GM20000 (cell line): ENCODE measurements at regions not wholly inside any gene's neighbourhood (a gene's known extent, or its start where the extent isn't known, plus 50 kb on each side); places are given as distances from the start of the nearest gene placed in this dataset.

Experiments used
- DNase-seq: peaks from one replicate; pipeline ENCODE4 v3.0.0; 2012; ENCODE audit warnings: low spot score
- TF ChIP-seq, protein P1 (sequence below): IDR thresholded peaks from 2 replicates; pipeline ENCODE4 v1.5.1; 2012; ENCODE audit warnings: mild to moderate bottlenecking, control low read depth; ENCODE audit errors: extremely low read depth, missing control alignments

DNA sequence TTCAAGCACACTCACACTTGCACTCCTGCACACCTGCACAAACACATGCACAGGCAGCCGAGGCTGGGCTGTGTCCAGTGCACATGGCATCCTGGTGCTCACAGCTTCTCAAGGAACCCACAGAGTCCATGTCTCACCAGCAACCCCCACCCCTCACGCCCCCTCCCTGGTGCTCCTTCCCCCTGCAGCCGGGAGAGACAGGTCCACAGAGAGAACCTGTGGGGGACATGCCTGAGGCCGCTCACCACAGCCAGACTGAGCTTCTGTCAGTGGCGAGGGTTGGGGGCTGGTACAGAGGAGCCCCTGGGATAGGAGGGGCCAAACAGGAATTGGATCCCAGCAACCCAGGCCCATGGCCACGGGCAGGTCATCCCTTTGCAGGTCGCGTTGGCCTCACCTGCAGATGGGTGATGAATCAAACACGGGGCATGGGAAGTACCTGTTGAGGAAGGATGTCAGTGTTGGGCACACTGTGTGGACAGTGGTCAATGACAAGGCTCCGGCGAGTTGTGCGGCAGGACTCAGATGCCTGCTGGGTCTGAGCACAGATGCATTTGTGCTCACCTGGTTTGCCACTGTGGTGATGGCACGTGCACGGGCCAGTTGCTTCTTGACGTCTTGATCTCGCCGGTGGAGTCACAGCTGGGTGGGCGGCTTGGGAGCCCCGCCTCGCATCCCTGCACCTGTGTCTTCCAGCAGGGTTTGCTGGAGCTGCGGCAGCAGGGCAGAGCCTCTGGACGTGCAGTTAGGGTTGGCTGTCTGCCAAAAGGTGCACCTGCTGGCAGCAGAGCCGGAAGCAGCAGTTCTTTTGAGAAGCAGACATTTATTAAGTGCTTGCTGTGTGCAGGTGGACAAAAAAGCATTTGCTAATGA lies 113.0 kb downstream of the ERMARD start:
- DNase-seq: no peak
- TF ChIP-seq, protein P1, sequence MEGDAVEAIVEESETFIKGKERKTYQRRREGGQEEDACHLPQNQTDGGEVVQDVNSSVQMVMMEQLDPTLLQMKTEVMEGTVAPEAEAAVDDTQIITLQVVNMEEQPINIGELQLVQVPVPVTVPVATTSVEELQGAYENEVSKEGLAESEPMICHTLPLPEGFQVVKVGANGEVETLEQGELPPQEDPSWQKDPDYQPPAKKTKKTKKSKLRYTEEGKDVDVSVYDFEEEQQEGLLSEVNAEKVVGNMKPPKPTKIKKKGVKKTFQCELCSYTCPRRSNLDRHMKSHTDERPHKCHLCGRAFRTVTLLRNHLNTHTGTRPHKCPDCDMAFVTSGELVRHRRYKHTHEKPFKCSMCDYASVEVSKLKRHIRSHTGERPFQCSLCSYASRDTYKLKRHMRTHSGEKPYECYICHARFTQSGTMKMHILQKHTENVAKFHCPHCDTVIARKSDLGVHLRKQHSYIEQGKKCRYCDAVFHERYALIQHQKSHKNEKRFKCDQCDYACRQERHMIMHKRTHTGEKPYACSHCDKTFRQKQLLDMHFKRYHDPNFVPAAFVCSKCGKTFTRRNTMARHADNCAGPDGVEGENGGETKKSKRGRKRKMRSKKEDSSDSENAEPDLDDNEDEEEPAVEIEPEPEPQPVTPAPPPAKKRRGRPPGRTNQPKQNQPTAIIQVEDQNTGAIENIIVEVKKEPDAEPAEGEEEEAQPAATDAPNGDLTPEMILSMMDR: no peak

DNA sequence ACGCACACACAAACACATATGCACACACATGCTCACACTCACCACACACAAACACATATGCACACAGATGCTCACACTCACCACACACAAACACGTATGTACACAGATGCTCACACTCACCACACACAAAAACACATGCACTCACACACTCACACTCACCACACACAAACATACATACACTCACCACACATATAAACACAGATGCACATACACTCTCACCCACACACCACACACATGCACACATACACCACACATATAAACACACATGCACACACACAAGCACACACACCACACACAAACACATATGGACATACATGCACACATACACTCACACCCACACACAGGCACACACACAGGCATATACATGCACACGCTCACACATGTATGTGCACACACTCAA lies 112.3 kb downstream of the ERMARD start:
- TF ChIP-seq, protein P1: no peak
- no peak for DNase-seq

DNA sequence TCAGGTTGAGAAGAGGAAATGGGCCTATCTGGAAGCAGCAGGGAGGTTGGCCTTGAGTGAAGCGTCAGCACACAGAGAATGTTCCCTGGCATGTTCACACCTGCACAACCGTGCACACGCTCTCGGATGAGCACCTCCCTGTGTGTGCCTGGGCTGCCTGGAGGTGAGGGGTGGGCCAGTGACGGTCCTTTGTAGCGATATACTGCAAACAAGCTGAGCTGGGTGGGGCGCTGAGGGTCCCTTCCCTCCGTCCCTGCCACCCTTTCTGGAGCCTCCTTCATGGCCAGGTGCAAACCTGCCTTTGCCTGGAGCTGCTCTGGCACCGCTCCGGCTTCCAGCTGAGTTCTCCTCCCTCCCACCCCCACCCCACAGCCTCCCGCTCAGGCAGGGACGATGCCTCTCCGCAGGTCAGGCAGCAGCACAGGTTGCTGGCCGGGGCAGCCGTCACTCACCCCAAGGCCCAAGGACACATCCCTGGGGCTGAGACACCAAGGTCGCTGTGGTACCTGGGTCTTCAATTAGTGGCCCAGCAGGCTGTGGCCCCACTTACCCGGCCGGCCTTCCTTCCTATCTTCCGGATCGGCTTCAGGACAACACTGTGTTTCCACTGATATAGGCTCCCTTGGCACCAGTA lies 111.6 kb downstream of the ERMARD start:
- TF ChIP-seq, protein P1: no peak
- DNase-seq: no peak

DNA sequence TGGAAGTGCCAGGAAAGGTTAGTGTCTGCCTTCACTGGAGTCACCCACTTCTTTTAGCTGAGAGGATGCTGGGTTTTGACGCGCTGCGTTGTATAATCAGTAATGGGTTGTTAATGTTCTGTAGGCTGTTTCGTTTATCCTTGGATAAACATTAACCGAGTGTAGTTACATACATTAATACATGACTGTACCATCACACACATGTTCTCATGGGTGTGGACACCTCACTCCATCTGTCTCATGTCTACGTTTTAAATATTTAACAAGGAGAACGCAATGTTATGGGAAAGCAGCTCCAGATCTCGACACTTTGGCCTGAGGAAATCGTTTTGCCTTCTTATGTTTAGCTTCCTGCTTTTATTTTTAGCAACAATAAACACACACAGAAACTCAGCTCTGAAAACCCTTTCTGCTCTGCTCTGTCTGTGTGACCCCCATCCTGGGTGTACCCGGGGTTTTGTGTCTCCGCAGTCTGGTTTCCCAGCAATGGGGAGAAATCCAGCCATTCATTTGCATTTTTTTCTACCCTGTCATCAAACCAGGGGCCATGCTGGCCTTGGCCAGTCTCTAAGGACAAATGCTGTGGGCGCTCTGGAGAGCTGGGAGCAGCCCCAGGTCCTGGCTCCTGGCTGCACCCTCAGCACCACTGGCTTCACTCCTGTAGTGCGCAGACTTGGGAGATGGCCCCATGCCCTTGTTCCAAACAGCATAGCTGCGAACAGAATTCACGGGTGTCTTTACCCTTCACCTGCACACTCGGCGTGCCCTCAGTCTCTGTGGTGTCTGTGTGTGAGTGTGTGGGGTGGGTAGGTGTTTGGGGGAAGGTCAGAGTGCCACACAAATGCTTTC lies 110.8 kb downstream of the ERMARD start:
- TF ChIP-seq, protein P1: no peak
- no peak for DNase-seq

DNA sequence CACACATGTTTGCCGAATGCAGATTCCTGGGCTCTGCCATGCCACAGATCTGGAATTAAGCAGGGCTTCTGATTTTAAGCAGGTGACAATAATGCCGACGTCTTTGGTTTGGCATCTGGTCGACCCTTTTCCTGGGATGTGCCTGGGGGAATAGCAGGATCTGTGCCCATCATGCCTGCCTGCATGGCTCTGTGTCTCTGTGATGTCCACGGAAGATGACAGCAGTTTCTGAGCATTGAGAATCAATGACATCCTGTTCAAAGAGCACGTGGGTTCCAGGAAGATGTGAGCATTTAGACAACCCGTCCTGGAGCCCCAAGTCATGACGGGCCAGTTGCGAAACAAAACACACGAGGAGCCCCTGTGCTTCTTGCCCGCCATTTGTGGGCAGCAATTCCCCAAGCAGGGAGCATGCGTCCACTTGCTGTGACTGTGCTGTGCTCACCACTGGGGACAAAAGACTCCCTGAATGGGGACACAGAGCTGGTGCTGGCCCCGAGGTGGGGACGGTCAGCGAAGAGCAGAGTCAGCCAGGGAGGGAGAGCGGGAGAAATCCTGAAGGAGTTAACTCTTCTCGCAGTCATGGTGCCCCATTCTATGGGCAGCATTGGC lies 110.1 kb downstream of the ERMARD start:
- no peak for DNase-seq
- TF ChIP-seq, protein P1: no peak

DNA sequence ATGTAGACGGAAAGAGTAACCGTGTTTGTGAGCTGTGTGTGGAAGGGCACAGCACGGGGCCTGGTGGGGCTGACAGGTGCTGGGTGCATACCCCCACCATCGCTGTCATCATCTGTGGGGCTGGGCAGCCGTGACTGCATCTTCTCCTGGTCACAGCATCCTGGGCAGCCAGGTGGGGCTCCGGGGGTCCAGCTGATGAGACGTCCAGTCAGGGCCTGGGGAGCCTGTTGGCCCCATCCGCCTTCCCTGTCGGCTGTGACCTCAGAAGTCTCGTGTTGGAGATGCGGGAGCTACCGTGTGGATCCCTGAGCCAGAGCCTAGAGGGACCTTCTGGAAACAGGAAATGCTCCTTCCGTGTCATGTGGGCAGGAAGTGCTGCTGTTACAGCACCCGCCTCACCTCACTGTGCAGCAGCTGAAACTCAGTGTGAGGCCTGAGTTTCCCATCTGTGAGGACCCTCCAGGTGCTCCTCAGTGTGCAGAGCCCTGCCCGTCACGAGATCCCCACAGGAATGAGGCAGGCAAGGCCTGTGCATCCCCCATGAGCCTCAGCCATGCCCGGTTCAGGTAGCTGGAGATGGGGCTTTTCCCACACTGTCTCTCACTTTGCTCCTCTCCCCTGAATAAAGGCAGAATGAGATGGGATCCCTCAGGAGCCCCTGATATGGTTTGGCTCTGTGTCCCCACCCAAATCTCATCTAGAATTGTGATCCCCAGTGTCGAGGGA lies 108.7 kb downstream of the ERMARD start:
- TF ChIP-seq, protein P1: no peak
- DNase-seq: no peak
